Activated T-cell treated with anti-CD3 and anti-CD28 coated beads, Interleukin-2, amount 50 U/mL, for 4 hours (primary cell): ENCODE measurements at regions not wholly inside any gene's neighbourhood (a gene's known extent, or its start where the extent isn't known, plus 50 kb on each side); places are given as distances from the start of the nearest gene placed in this dataset.
"Not testable (repeated sequence)": the region's sequence is repeated elsewhere in the genome, so short reads cannot be mapped to it uniquely, and the experiment has no call there.

Experiments
- ATAC-seq, 2 donors: fragments of 200-7000 bp; cut with Tn5 transposase; one replicate each; pipeline ENCODE4 v1.10.0; 2021
- DNase-seq: peaks from one replicate; pipeline ENCODE4 v3.0.0-alpha.2; 2020
- H3K27me3 Mint-ChIP-seq: one replicate; pipeline ENCODE4 v1.8.0; 2021; ENCODE audit warnings: low read depth, mixed read lengths
- H3K36me3 Mint-ChIP-seq: one replicate; pipeline ENCODE4 v1.8.0; 2022; ENCODE audit warnings: mixed read lengths; ENCODE audit not compliant: insufficient read depth
- H3K4me1 Mint-ChIP-seq: one replicate; pipeline ENCODE4 v1.8.0; 2021; ENCODE audit warnings: low read depth, mixed read lengths
- H3K4me3 Mint-ChIP-seq: one replicate; pipeline ENCODE4 v1.8.0; 2021; ENCODE audit warnings: mild to moderate bottlenecking, moderate library complexity, mixed read lengths
- H3K9me3 Mint-ChIP-seq: one replicate; pipeline ENCODE4 v1.8.0; 2021; ENCODE audit warnings: mixed read lengths

- Mint-ChIP-seq H3K36me3 (no peaks in the 10 kb centered on the region), H3K27me3 (peaks cover 23% of the 10 kb centered on the region), H3K9me3 (no peaks in the 10 kb centered on the region), H3K4me3 (no peak overlapping the region), H3K4me1 (no peaks in the 10 kb centered on the region)
- ATAC-seq: no peak
- DNase-seq: no peak
These were observed 74.1 kb upstream of the ACTRT2 start for GRCh38 chr1:2946999-2947690.

- Mint-ChIP-seq H3K36me3 (no peaks in the 10 kb centered on the region), H3K4me3 (no peak overlapping the region), H3K9me3 (peaks cover 3% of the 10 kb centered on the region), H3K27me3 (peaks cover 22% of the 10 kb centered on the region), H3K4me1 (no peaks in the 10 kb centered on the region)
- no peak for ATAC-seq
- DNase-seq: no peak
These were observed 73.1 kb upstream of the ACTRT2 start for GRCh38 chr1:2948001-2948750.

- Mint-ChIP-seq H3K36me3 (no peaks in the 10 kb centered on the region), H3K9me3 (peaks cover 10% of the 10 kb centered on the region), H3K4me1 (no peaks in the 10 kb centered on the region), H3K27me3 (peaks cover 21% of the 10 kb centered on the region), H3K4me3 (no peak overlapping the region)
- DNase-seq (no peak), ATAC-seq (no peak)
These were observed 72.3 kb upstream of the ACTRT2 start for GRCh38 chr1:2948751-2949680.

- H3K9me3 Mint-ChIP-seq: peaks cover 19% of the 10 kb centered on the region
- no peaks in the 10 kb centered on the region for H3K36me3 Mint-ChIP-seq
- DNase-seq (no peak), ATAC-seq (no peak)
- no peak overlapping the region for H3K4me3 Mint-ChIP-seq
- H3K27me3 Mint-ChIP-seq: peaks cover 21% of the 10 kb centered on the region
- no peaks in the 10 kb centered on the region for H3K4me1 Mint-ChIP-seq
These were observed 71.0 kb upstream of the ACTRT2 start for GRCh38 chr1:2949966-2950925.

- Mint-ChIP-seq H3K36me3 (peaks cover 1% of the 10 kb centered on the region), H3K9me3 (peaks cover 21% of the 10 kb centered on the region), H3K4me3 (no peak overlapping the region), H3K27me3 (peaks cover 23% of the 10 kb centered on the region), H3K4me1 (no peaks in the 10 kb centered on the region)
- DNase-seq (no peak), ATAC-seq (no peak)
These were observed 70.4 kb upstream of the ACTRT2 start for GRCh38 chr1:2950926-2951305.

GRCh38 chr1:2951856-2952255, 69.4 kb upstream of the ACTRT2 start:
- no peaks in the 10 kb centered on the region for H3K4me1 Mint-ChIP-seq
- ATAC-seq (no peak), DNase-seq (no peak)
- H3K4me3 Mint-ChIP-seq: no peak overlapping the region
- peaks cover 3% of the 10 kb centered on the region for H3K36me3 Mint-ChIP-seq
- H3K9me3 Mint-ChIP-seq: peaks cover 31% of the 10 kb centered on the region
- H3K27me3 Mint-ChIP-seq: peaks cover 21% of the 10 kb centered on the region

GRCh38 chr1:2952371-2952770, 68.9 kb upstream of the ACTRT2 start:
- ATAC-seq: no peak
- Mint-ChIP-seq H3K4me1 (no peaks in the 10 kb centered on the region), H3K27me3 (peaks cover 16% of the 10 kb centered on the region), H3K4me3 (no peak overlapping the region), H3K9me3 (peaks cover 34% of the 10 kb centered on the region), H3K36me3 (peaks cover 3% of the 10 kb centered on the region)
- DNase-seq: no peak

GRCh38 chr1:2952992-2953391, 68.3 kb upstream of the ACTRT2 start:
- no peaks in the 10 kb centered on the region for H3K4me1 Mint-ChIP-seq
- peaks cover 40% of the 10 kb centered on the region for H3K9me3 Mint-ChIP-seq
- no peak for DNase-seq
- ATAC-seq: no peak
- no peak overlapping the region for H3K4me3 Mint-ChIP-seq
- H3K36me3 Mint-ChIP-seq: peaks cover 3% of the 10 kb centered on the region
- H3K27me3 Mint-ChIP-seq: peaks cover 15% of the 10 kb centered on the region

GRCh38 chr1:2953688-2954285, 67.5 kb upstream of the ACTRT2 start:
- Mint-ChIP-seq H3K4me1 (no peaks in the 10 kb centered on the region), H3K4me3 (no peak overlapping the region), H3K36me3 (peaks cover 3% of the 10 kb centered on the region), H3K27me3 (peaks cover 8% of the 10 kb centered on the region), H3K9me3 (peaks cover 46% of the 10 kb centered on the region)
- no peak for DNase-seq
- no peak for ATAC-seq

- Mint-ChIP-seq H3K9me3 (peaks cover 46% of the 10 kb centered on the region), H3K27me3 (peaks cover 6% of the 10 kb centered on the region), H3K4me3 (no peak overlapping the region), H3K4me1 (no peaks in the 10 kb centered on the region), H3K36me3 (peaks cover 3% of the 10 kb centered on the region)
- no peak for DNase-seq
- no peak for ATAC-seq
These were observed 65.6 kb upstream of the ACTRT2 start for GRCh38 chr1:2955652-2956051.

- Mint-ChIP-seq H3K36me3 (peaks cover 3% of the 10 kb centered on the region), H3K4me3 (no peak overlapping the region)
- no peak for ATAC-seq
These were observed 64.7 kb upstream of the ACTRT2 start for GRCh38 chr1:2956576-2956975.

GRCh38 chr1:2957329-2957728, 63.9 kb upstream of the ACTRT2 start:
- Mint-ChIP-seq H3K4me1 (no peaks in the 10 kb centered on the region), H3K27me3 (peaks cover 9% of the 10 kb centered on the region), H3K4me3 (no peak overlapping the region), H3K36me3 (peaks cover 3% of the 10 kb centered on the region), H3K9me3 (peaks cover 46% of the 10 kb centered on the region)
- ATAC-seq: no peak
- no peak for DNase-seq

More at GRCh38 chr1:2956576-2956975, 64.7 kb upstream of the ACTRT2 start:
- DNase-seq: no peak
- H3K9me3 Mint-ChIP-seq: peaks cover 46% of the 10 kb centered on the region
- H3K4me1 Mint-ChIP-seq: no peaks in the 10 kb centered on the region
- peaks cover 6% of the 10 kb centered on the region for H3K27me3 Mint-ChIP-seq

GRCh38 chr1:2959881-2960280, 61.4 kb upstream of the ACTRT2 start:
- H3K27me3 Mint-ChIP-seq, ATAC-seq, H3K4me1 Mint-ChIP-seq, H3K4me3 Mint-ChIP-seq, DNase-seq, H3K36me3 Mint-ChIP-seq: not testable (repeated sequence)
- peaks cover 27% of the 10 kb centered on the region for H3K9me3 Mint-ChIP-seq
